Kidney (tissue), 13 donors: ENCODE measurements at regions not wholly inside any gene's neighbourhood (a gene's known extent, or its start where the extent isn't known, plus 50 kb on each side); places are given as distances from the start of the nearest gene placed in this dataset.

ENCODE experiments used
- DNase-seq, 5 donors: peaks; one replicate each; pipeline ENCODE4 v3.0.0-alpha.2; 2013 to 2020
- FAIRE-seq: peaks from 2 replicates; lab custom pipeline; 2012; peaks lifted over from hg19 to GRCh38; lab: Jason Lieb, UNC
- H3K27ac ChIP-seq, 2 donors: one replicate each; pipeline ENCODE4 v1.7.0; 2013; ENCODE audit warnings: low read depth in 2 of 2, low read length in 2 of 2, inconsistent platforms in 1 of 2
- H3K27me3 ChIP-seq: one replicate; pipeline ENCODE4 v1.7.1; 2013; ENCODE audit warnings: low read length, inconsistent platforms; ENCODE audit not compliant: control insufficient read depth, insufficient read depth
- H3K36me3 ChIP-seq, 3 donors: one replicate each; pipeline versions ENCODE4 v1.7.0 to v1.7.1; 2013; ENCODE audit warnings: low read length in 3 of 3, control low read depth in 1 of 3, inconsistent platforms in 1 of 3; ENCODE audit not compliant: insufficient read depth in 3 of 3, control insufficient read depth in 2 of 3
- H3K4me1 ChIP-seq, 3 donors: one replicate each; pipeline versions ENCODE4 v1.7.0 to v1.7.1; 2013; ENCODE audit warnings: low read length in 3 of 3, inconsistent platforms in 1 of 3, low read depth in 1 of 3; ENCODE audit not compliant: control insufficient read depth in 2 of 3, insufficient read depth in 2 of 3
- H3K4me3 ChIP-seq, 3 donors: one replicate each; pipeline versions ENCODE4 v1.7.0 to v1.8.1; 2013; ENCODE audit warnings: low read length in 3 of 3, control low read depth in 1 of 3, inconsistent platforms in 1 of 3
- H3K9ac ChIP-seq, 3 donors: one replicate each; pipeline versions ENCODE4 v1.7.0 to v1.7.1; 2013; ENCODE audit warnings: low read length in 3 of 3, control low read depth in 1 of 3, inconsistent platforms in 1 of 3
- H3K9me3 ChIP-seq, 3 donors: one replicate each; pipeline versions ENCODE4 v1.7.0 to v1.7.1; 2013; ENCODE audit warnings: low read length in 3 of 3, control low read depth in 1 of 3, inconsistent platforms in 1 of 3; ENCODE audit not compliant: control insufficient read depth in 2 of 3, insufficient read depth in 1 of 3
- CTCF ChIP-seq: IDR thresholded peaks from 3 replicates; pipeline ENCODE4 v1.5.1; 2012; ENCODE audit warnings: mild to moderate bottlenecking, moderate library complexity, borderline replicate concordance; ENCODE audit not compliant: insufficient read depth; ENCODE audit errors: extremely low read depth
- intact Hi-C: fragments of 100-400 bp; cut with DNase I; formaldehyde crosslinking; loops from one replicate; pipeline ENCODE4 v1.11.1; 2022
- donor health status: control.
- donor health status: control.
- donor health status: control.
- donor health status: control.
- donor health status: control.
- donor health status: DM: yes; HTN: yes; CAD: no.
- donor health status: Normal renal cell carcinoma (clear cell type).

GRCh38 chr13:90103099-90103784, 1244.2 kb upstream of the MIR17HG start:
- intact Hi-C loops: no loop called here
- no peak for TF ChIP-seq CTCF
- Histone ChIP-seq H3K27me3 (no peaks in the 10 kb centered on the region), H3K9ac (no peak overlapping the region), H3K9me3 (no peaks in the 10 kb centered on the region), H3K27ac (no peak overlapping the region), H3K4me3 (no peak overlapping the region), H3K36me3 (no peaks in the 10 kb centered on the region), H3K4me1 (no peaks in the 10 kb centered on the region)
- FAIRE-seq (no peak), DNase-seq (peak in 1 of 5 donors; percentile 41)

- Histone ChIP-seq H3K9me3 (no peaks in the 10 kb centered on the region), H3K4me1 (no peaks in the 10 kb centered on the region), H3K36me3 (no peaks in the 10 kb centered on the region), H3K4me3 (no peak overlapping the region), H3K27me3 (no peaks in the 10 kb centered on the region), H3K9ac (no peak overlapping the region), H3K27ac (no peak overlapping the region)
- no peak for TF ChIP-seq CTCF
- intact Hi-C loops: no loop called here
- FAIRE-seq (no peak), DNase-seq (no peak)
Measured at GRCh38 chr13:90104764-90105163, 1242.7 kb upstream of the MIR17HG start.

- intact Hi-C loops: no loop called here
- H3K27me3 ChIP-seq: no peaks in the 10 kb centered on the region
- FAIRE-seq (no peak), DNase-seq (no peak)
- H3K4me1 ChIP-seq: no peaks in the 10 kb centered on the region
- no peak for TF ChIP-seq CTCF
- no peak overlapping the region for H3K27ac ChIP-seq
- H3K36me3 ChIP-seq: no peaks in the 10 kb centered on the region
- H3K9me3 ChIP-seq: no peaks in the 10 kb centered on the region
- no peak overlapping the region for H3K9ac ChIP-seq
- no peak overlapping the region for H3K4me3 ChIP-seq
Measured at GRCh38 chr13:90105276-90105675, 1242.2 kb upstream of the MIR17HG start.
